Stomach (tissue), 4 donors: ENCODE measurements at regions not wholly inside any gene's neighbourhood (a gene's known extent, or its start where the extent isn't known, plus 50 kb on each side); places are given as distances from the start of the nearest gene placed in this dataset.

Source experiments
- CTCF ChIP-seq, 7 experiments: fragments of 450-650 bp in 4 of 7; fragments of 200-600 bp in 3 of 7; sonication (generic) in 3 of 7; IDR thresholded peaks; one replicate each; pipeline ENCODE4 v1.5.1; 2016 to 2019; ENCODE audit warnings: antibody characterized with exemption in 7 of 7, control low read depth in 2 of 7, mild to moderate bottlenecking in 1 of 7
- POLR2A ChIP-seq, 4 donors: fragments of 450-650 bp; IDR thresholded peaks; one replicate each; pipeline ENCODE4 v1.6.1; 2016; ENCODE audit warnings: antibody characterized with exemption in 4 of 4, control low read depth in 2 of 4, mild to moderate bottlenecking in 1 of 4, moderate library complexity in 1 of 4

DNA sequence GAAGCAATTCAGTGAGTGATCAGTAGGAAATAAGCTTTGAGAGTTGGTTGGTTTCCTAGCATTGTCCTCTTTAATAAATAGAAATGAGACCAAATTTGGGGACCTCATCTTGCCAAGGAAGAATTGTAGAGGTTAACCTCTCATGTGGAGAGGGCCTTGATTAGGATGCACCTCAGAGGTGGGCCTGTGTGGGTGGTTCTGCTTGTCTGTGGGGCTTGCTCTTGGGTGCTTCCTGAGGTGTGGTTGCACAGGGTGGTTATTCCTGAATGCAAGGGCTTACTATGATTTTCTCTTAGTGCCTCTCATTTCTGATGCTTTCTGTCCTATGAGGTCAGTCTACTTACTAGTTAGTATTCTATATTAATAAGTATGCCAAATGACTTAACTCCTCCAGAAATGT, 89.6 kb upstream of the MGAT5 start:
- TF ChIP-seq CTCF (IDR thresholded peaks at IDR 0.05) (no peak), POLR2A (IDR thresholded peaks at IDR 0.05) (no peak)
